ENCODE measurements at regions not wholly inside any gene's neighbourhood (a gene's known extent, or its start where the extent isn't known, plus 50 kb on each side); places are given as distances from the start of the nearest gene placed in this dataset.

DNA sequence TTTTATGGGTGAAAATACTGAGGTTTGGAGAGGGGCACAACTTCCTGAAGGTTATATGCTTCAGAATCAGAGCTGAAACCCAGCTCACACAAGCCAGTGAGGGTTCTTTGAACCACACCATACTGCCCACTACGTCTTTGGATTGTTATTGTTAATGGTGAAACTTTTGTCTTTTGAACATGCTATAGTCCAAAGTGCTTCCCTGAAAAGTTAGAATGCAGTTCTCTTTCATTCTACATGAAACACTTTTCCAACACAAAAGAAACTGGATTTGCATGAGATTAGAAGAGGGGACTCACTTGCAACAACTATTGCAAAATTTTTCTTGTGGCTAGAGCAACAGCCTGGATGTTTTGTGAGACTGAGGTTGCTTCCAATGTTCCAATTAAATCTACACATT, 473.6 kb downstream of the SOX2 start:
- no peak for DNase-seq (ENCODE audit: extremely low read depth in 1 of 2, low read depth in 1 of 2)

DNA sequence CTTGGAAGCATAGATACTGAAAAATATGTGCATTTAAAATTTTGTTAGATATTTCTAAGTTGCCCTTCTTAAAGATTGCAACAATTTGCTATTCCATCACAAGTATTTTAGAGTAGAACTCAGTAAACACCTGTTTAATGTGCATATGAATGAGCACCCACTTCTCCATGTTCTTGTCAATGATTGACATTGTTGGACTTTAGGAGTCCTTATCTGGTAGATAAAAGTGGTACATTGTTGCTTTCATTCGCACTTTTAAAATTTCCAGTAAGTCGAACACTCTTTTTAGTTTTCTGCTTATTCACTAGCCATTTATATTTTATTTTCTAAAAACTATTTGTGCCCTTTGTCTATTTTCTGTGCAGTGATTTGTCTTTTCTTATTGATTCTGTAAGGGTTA, 478.3 kb downstream of the SOX2 start:
- no peak for DNase-seq (ENCODE audit: extremely low read depth in 1 of 2, low read depth in 1 of 2)

DNA sequence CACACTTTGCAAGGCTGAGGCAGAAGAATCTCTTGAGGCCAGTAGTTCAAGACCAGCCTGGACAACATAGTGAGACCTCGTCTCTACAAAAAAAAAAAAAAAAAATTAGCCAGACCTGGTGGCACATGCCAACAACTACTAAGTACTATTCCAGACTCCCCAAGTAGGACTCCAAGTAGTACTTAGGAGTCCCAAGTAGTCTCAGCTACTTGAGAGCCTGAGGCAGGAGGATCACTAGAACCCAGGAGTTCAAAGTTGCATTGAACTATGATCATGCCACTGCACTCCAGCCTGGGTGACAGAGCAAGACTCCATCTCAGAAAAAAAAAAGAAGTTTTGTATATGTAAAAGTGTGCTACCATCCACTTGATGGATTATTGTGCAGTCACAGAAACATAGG, 486.6 kb downstream of the SOX2 start:
- DNase-seq (ENCODE audit: extremely low read depth in 1 of 2, low read depth in 1 of 2), result no peak

DNA sequence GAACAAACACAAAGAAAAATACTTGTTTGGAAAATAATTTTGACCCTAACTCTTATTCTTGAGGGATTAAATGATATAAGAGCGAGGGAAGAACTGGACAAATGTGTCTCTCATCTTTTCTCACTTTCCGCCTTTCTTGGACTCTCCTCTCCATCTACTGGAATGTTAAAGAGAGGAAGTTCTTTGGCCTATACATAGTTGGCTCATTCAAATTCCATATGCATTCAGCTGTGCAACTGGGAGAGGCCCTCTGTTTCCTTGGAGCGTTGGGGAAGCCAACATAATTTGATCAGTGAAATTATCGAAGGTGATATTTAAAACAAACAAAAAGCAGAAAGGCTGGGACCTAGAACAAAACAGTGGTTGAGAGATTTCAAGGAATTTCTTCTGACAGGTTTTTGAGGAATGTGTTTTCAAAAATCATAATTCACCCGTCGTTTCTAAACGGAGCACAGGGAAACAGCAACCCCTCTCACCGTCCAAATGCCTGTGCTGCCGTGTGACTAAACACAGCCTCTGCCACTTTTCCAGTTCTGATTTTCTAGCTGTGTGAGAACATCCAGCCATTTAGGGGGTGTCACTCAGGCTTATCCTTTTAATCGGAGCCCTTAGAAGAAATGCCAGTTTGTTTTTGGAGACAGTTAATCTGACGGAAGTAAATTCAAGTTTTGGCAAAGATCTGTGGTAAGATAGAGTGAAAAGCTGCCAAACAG, 489.9 kb downstream of the SOX2 start:
- no peak for DNase-seq (ENCODE audit: extremely low read depth in 1 of 2, low read depth in 1 of 2)

DNA sequence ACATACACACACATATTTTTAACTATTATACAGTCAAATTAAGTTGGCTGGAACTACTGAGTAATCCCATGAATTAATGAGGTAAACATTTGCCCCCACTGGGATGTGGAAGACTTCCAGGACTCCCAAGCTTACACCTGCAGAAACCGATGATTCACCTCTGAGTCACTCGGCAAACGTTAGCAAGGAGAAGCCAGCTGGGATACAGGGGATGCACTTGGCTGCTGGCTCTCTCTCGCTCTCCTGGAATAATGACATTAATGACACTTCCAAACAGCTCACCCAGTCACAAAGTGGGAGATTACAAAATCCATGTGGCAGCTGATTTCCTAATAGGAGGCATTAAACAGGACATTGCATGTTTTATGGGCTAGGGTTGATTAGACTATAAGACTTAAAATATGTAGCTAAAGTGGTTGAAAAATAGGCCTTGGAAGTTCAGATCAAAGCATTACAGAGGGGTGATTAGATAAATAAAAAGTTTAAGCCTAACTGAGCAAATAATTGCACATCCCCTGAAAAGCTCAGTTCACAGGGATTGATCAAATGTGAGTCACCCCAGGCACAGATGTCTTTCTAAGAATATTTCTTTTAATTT, 500.9 kb downstream of the SOX2 start:
- DNase-seq (ENCODE audit: extremely low read depth in 1 of 2, low read depth in 1 of 2), result no peak

DNA sequence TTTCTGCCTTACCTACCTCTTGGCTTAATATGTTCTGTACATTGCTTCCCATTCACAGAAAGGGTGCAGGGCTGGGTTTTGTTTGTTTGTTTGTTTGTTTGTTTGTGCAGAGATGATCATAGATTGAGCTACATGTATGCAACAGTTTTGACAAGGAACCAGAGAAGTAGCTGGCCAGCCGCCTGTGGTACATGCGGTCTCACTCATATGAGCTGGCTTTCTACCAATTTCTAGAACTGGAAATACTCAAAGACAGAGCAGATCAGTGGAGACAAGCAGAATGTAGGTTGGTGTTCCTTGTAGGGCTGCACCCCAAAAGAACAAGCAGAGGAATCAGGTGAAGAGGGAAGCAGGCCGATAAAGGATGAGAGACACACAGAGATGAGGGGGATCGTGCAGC, 502.7 kb downstream of the SOX2 start:
- DNase-seq (ENCODE audit: extremely low read depth in 1 of 2, low read depth in 1 of 2), result no peak

- DNase-seq (ENCODE audit: extremely low read depth in 1 of 2, low read depth in 1 of 2), result no peak
These were observed 504.2 kb downstream of the SOX2 start for GRCh38 chr3:182215881-182216280.

GRCh38 chr3:182216311-182216970, 504.7 kb downstream of the SOX2 start:
- DNase-seq (ENCODE audit: extremely low read depth in 1 of 2, low read depth in 1 of 2), result no peak

- no peak for DNase-seq (ENCODE audit: extremely low read depth in 1 of 2, low read depth in 1 of 2)
These were observed 508.3 kb downstream of the SOX2 start for GRCh38 chr3:182220013-182220412.

DNA sequence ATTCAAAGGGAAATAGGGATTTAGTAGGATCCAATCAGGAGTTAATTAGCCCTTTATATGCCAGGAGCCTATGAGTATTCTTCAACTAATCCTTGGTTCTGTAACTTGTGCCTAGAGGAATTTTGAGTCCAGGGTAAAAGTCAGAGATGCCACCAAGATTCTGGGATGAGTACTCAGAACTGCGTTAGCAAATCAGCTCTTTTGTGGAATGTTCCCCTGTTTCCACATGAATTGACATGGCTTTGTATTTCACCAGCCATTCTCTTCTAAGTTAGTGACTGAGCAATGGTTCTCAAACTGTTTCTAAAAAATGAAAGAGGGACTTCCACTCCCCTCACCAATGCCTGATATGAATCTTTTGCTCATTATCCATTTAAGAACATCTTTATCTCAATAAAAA, 508.7 kb downstream of the SOX2 start:
- DNase-seq (ENCODE audit: extremely low read depth in 1 of 2, low read depth in 1 of 2), result no peak

- no peak for DNase-seq (ENCODE audit: extremely low read depth in 1 of 2, low read depth in 1 of 2)
These were observed 515.3 kb downstream of the SOX2 start for GRCh38 chr3:182226995-182227394.

DNA sequence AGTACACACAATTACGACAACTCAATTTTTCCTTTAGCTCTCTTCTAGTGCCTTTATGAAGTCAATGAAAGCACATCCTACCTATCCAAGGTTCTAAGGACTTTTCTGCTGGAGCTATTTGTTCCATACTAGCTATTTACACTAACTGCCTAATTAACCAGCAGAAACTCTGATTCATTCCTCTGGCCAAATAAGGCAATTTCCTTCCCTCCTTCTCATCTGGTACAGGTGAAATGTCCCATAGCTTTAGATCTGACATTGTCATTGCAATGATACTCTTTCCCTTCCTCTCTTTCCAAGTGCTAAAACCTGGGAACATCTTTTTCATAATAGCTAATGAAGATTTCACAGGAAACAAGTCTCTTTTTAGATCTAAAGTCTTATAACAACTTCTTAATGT, 521.7 kb downstream of the SOX2 start:
- no peak for DNase-seq (ENCODE audit: extremely low read depth in 1 of 2, low read depth in 1 of 2)

GRCh38 chr3:182233957-182234356, 522.2 kb downstream of the SOX2 start:
- DNase-seq (ENCODE audit: extremely low read depth in 1 of 2, low read depth in 1 of 2), result no peak

DNA sequence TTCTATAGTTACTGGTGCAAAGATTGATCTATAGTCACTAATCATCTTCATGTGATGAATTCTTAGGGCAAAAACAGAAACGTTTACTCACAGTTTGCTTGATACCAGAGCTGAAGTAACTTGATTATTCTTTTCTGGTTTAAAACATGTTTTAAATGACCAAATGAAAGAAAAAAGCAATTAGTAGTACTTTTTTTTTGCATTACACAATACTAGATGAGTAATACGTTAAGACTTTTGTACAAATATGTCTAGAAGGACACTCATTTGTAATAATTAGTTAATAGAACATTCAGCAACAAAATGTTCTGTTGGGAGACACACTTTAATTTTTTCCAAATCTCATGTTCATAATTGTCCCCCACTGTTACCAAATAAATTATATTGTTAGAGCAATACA, 523.2 kb downstream of the SOX2 start:
- DNase-seq (ENCODE audit: extremely low read depth in 1 of 2, low read depth in 1 of 2), result no peak

GRCh38 chr3:182235504-182235903, 523.8 kb downstream of the SOX2 start:
- DNase-seq (ENCODE audit: extremely low read depth in 1 of 2, low read depth in 1 of 2), result no peak

- no peak for DNase-seq (ENCODE audit: extremely low read depth in 1 of 2, low read depth in 1 of 2)
These were observed 526.4 kb downstream of the SOX2 start for GRCh38 chr3:182238126-182238525.

DNA sequence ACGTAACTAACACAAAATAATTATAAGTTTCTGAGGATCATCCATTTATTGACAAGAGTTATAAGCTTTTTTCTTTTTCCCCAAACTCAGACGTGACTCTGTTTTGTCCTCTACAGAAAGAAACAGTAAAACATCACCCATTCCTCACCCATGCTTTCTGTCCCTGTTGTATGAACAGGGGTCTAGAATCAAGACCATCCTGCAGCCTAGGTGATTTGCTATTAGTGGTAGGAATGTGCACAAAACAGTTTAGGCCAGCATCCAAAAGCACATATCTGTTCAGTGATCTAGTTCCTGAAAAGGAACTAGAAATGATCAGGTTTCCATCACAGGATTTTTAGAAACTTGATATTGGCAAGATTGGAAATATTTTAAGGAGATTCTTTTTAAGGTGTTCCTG, 527.6 kb downstream of the SOX2 start:
- DNase-seq (ENCODE audit: extremely low read depth in 1 of 2, low read depth in 1 of 2), result no peak

GRCh38 chr3:182240474-182240873, 528.7 kb downstream of the SOX2 start:
- DNase-seq (ENCODE audit: extremely low read depth in 1 of 2, low read depth in 1 of 2), result no peak

DNA sequence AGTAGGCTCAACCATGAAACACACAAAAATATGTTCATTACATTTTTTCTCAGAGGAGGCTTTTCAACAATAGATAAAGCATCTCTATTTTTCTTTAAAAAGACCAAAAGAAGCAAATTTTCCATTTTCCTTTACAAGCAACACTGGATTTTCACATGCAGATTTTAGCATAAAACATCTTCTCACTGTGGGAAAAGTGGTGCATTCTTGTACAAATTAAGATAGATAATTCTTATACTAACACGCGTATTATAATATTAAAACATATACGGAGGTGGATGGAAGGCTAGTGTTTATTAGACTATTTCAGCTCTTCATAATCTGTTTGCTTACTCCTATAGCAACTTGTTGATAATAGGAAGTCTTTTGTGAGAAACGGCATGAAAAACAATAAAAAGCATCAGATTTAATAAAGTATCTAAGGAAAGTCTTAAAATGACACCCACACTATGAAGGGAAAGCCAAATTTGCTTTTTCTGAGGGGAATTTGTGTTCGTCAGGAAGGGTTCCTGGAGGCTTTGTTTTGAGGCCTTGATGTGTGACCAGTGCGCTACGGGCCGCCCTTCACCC, 529.6 kb downstream of the SOX2 start:
- DNase-seq (ENCODE audit: extremely low read depth in 1 of 2, low read depth in 1 of 2), result no peak

- no peak for DNase-seq (ENCODE audit: extremely low read depth in 1 of 2, low read depth in 1 of 2)
These were observed 530.2 kb downstream of the SOX2 start for GRCh38 chr3:182241766-182242488.

- DNase-seq (ENCODE audit: extremely low read depth in 1 of 2, low read depth in 1 of 2), result no peak
These were observed 530.8 kb downstream of the SOX2 start for GRCh38 chr3:182242489-182242942.
